OCI-LY1 (cell line): ENCODE measurements at regions not wholly inside any gene's neighbourhood (a gene's known extent, or its start where the extent isn't known, plus 50 kb on each side); places are given as distances from the start of the nearest gene placed in this dataset.

Source experiments
- H2AFZ ChIP-seq: fragments of 200-600 bp; sonication (generic), shearing (Covaris generic); 2 replicates; pipeline ENCODE4 v1.6.0; 2014; ENCODE audit warnings: antibody characterized with exemption, mild to moderate bottlenecking, low read length
- H3F3A ChIP-seq: fragments of 200-600 bp; sonication (generic), shearing (Covaris generic); 2 replicates; pipeline ENCODE4 v1.6.0; 2014; ENCODE audit warnings: mild to moderate bottlenecking, antibody characterized with exemption, low read length, moderate library complexity; ENCODE audit not compliant: insufficient read depth
- H3K27ac ChIP-seq: fragments of 200-600 bp; sonication (generic); 2 replicates; pipeline ENCODE4 v1.5.1; 2014; ENCODE audit warnings: low read length, mixed run types, mild to moderate bottlenecking, low read depth; ENCODE audit not compliant: poor library complexity, severe bottlenecking
- H3K27me3 ChIP-seq: fragments of 200-600 bp; sonication (generic); 2 replicates; pipeline ENCODE4 v1.6.0; 2014; ENCODE audit warnings: antibody characterized with exemption, mild to moderate bottlenecking, low read length, moderate library complexity; ENCODE audit not compliant: insufficient read depth
- H3K36me3 ChIP-seq: fragments of 200-600 bp; sonication (generic); 2 replicates; pipeline ENCODE4 v1.6.1; 2014; ENCODE audit warnings: mild to moderate bottlenecking, antibody characterized with exemption, low read length, moderate library complexity, mixed read lengths; ENCODE audit not compliant: insufficient read depth
- H3K4me1 ChIP-seq: fragments of 200-600 bp; sonication (generic); 2 replicates; pipeline ENCODE4 v1.5.1; 2014; ENCODE audit warnings: mild to moderate bottlenecking, low read length, moderate library complexity; ENCODE audit not compliant: insufficient read depth, severe bottlenecking
- H3K4me2 ChIP-seq: fragments of 200-600 bp; sonication (generic), shearing (Covaris generic); 2 replicates; pipeline ENCODE4 v1.6.1; 2014; ENCODE audit warnings: low read length
- H3K4me3 ChIP-seq: fragments of 200-600 bp; sonication (generic); 2 replicates; pipeline ENCODE4 v1.5.1; 2014; ENCODE audit warnings: low read length, low read depth, mild to moderate bottlenecking, mixed read lengths; ENCODE audit not compliant: poor library complexity, severe bottlenecking
- H3K79me2 ChIP-seq: fragments of 200-600 bp; shearing (Covaris generic); 2 replicates; pipeline ENCODE4 v1.6.1; 2016; ENCODE audit warnings: mixed run types, low read length, mixed read lengths; ENCODE audit not compliant: insufficient read depth
- H3K9ac ChIP-seq: fragments of 200-600 bp; sonication (generic), shearing (Covaris generic); 2 replicates; pipeline ENCODE4 v1.6.1; 2014; ENCODE audit warnings: mild to moderate bottlenecking, low read length, mixed read lengths
- H3K9me2 ChIP-seq: fragments of 200-600 bp; sonication (generic), shearing (Covaris generic); 2 replicates; pipeline ENCODE4 v1.6.1; 2014; ENCODE audit warnings: low read depth, mild to moderate bottlenecking, low read length, mixed read lengths
- H3K9me3 ChIP-seq: fragments of 200-600 bp; shearing (Covaris generic); 2 replicates; pipeline ENCODE4 v1.6.1; 2014; ENCODE audit warnings: low read length, mixed read lengths
- H4K20me1 ChIP-seq: fragments of 200-600 bp; sonication (generic), shearing (Covaris generic); 2 replicates; pipeline ENCODE4 v1.6.0; 2016; ENCODE audit warnings: mild to moderate bottlenecking, low read length; ENCODE audit not compliant: insufficient read depth
- EZH2 ChIP-seq: fragments of 200-600 bp; sonication (generic), shearing (Covaris generic); IDR thresholded peaks from 2 replicates; pipeline ENCODE4 v1.8.0; 2017; ENCODE audit warnings: borderline replicate concordance, mixed run types, mild to moderate bottlenecking, antibody characterized with exemption, low read length, moderate library complexity, mixed read lengths
- TF ChIP-seq, protein P1 (sequence below): fragments of 200-600 bp; sonication (generic), shearing (Covaris generic); IDR thresholded peaks from 2 replicates; pipeline ENCODE4 v1.5.1; 2017; ENCODE audit warnings: mild to moderate bottlenecking, antibody characterized with exemption, low read length, moderate library complexity, mixed read lengths

DNA sequence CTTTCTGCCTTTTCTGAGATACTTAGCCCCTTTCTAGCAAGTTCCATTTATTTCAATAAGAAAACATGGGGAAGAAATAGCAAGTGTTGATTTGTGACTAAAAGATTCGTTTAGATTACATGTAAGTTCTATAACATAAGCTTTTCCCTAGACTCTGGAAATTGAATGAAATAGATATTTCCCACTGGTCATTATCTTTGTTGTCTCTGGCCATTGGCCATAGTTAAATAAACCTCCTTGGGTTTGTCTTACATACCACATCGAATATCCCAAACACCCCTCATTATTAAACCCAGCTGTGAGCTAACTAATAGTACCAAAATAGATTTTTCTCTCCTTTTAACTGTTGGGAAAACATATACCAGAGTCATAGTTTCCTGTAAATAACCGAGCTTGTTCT, 534.8 kb downstream of the IQCM start:
- TF ChIP-seq EZH2, result no peak
- TF ChIP-seq, protein P1, sequence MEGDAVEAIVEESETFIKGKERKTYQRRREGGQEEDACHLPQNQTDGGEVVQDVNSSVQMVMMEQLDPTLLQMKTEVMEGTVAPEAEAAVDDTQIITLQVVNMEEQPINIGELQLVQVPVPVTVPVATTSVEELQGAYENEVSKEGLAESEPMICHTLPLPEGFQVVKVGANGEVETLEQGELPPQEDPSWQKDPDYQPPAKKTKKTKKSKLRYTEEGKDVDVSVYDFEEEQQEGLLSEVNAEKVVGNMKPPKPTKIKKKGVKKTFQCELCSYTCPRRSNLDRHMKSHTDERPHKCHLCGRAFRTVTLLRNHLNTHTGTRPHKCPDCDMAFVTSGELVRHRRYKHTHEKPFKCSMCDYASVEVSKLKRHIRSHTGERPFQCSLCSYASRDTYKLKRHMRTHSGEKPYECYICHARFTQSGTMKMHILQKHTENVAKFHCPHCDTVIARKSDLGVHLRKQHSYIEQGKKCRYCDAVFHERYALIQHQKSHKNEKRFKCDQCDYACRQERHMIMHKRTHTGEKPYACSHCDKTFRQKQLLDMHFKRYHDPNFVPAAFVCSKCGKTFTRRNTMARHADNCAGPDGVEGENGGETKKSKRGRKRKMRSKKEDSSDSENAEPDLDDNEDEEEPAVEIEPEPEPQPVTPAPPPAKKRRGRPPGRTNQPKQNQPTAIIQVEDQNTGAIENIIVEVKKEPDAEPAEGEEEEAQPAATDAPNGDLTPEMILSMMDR, result no peak
- no peak overlapping the region for H3K9ac ChIP-seq
- H4K20me1 ChIP-seq, result no peaks in the 10 kb centered on the region
- no peak overlapping the region for H2AFZ ChIP-seq
- no peaks in the 10 kb centered on the region for H3F3A ChIP-seq
- no peak overlapping the region for H3K27ac ChIP-seq
- no peak overlapping the region for H3K4me3 ChIP-seq
- H3K9me2 ChIP-seq, result no peaks in the 10 kb centered on the region
- no peaks in the 10 kb centered on the region for H3K4me1 ChIP-seq
- no peak overlapping the region for H3K4me2 ChIP-seq
- H3K9me3 ChIP-seq, result no peaks in the 10 kb centered on the region
- H3K79me2 ChIP-seq, result no peaks in the 10 kb centered on the region
- no peaks in the 10 kb centered on the region for H3K36me3 ChIP-seq
- no peaks in the 10 kb centered on the region for H3K27me3 ChIP-seq

GRCh38 chr4:149279776-149280175, 535.9 kb downstream of the IQCM start:
- Histone ChIP-seq H3K79me2 (no peaks in the 10 kb centered on the region), H2AFZ (no peak overlapping the region)

DNA sequence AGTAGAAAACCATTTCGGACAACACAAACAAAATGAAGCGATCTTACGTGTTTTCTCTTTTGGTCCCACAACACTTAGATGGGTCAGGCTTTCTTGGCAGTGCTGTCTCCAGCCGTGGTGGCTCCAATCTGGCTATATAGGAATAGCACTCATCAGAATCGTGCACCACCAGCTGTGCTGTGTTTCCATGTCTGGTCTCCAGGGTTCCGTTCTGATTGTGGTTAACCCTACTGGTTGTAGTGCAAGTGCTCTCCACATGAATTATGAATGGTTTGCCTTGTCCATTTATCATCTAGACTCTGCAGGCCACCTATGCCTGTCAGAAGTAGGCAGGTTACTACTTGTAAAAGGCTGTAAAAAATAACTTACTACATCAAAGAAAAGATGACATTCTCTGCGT, 536.3 kb downstream of the IQCM start:
- TF ChIP-seq, protein P1, result no peak
- TF ChIP-seq EZH2, result no peak
- no peaks in the 10 kb centered on the region for H3K9me2 ChIP-seq
- H4K20me1 ChIP-seq, result no peaks in the 10 kb centered on the region
- no peaks in the 10 kb centered on the region for H3K4me1 ChIP-seq
- no peaks in the 10 kb centered on the region for H3K27me3 ChIP-seq
- no peak overlapping the region for H2AFZ ChIP-seq
- no peak overlapping the region for H3K4me3 ChIP-seq
- H3F3A ChIP-seq, result no peaks in the 10 kb centered on the region
- H3K4me2 ChIP-seq, result no peak overlapping the region
- H3K9ac ChIP-seq, result no peak overlapping the region
- no peaks in the 10 kb centered on the region for H3K36me3 ChIP-seq
- no peak overlapping the region for H3K27ac ChIP-seq
- H3K9me3 ChIP-seq, result no peaks in the 10 kb centered on the region
- H3K79me2 ChIP-seq, result no peaks in the 10 kb centered on the region

More at GRCh38 chr4:149279776-149280175, 535.9 kb downstream of the IQCM start:
- Histone ChIP-seq H4K20me1 (no peaks in the 10 kb centered on the region), H3K27ac (no peak overlapping the region), H3K9me2 (no peaks in the 10 kb centered on the region), H3K4me2 (no peak overlapping the region), H3K9me3 (no peaks in the 10 kb centered on the region), H3K4me1 (no peaks in the 10 kb centered on the region), H3K36me3 (no peaks in the 10 kb centered on the region), H3K9ac (no peak overlapping the region), H3K4me3 (no peak overlapping the region), H3F3A (no peaks in the 10 kb centered on the region), H3K27me3 (no peaks in the 10 kb centered on the region)
- TF ChIP-seq EZH2, result no peak
- TF ChIP-seq, protein P1, result no peak
